Colonic mucosa (tissue), 4 donors: ENCODE measurements at regions not wholly inside any gene's neighbourhood (a gene's known extent, or its start where the extent isn't known, plus 50 kb on each side); places are given as distances from the start of the nearest gene placed in this dataset.

Experiments
- DNase-seq: peaks from one replicate; pipeline ENCODE4 v3.0.0-alpha.2; 2020
- H3K27ac ChIP-seq: fragments of 200-600 bp; one replicate; pipeline ENCODE4 v1.8.0; 2021
- H3K27me3 ChIP-seq: fragments of 200-600 bp; one replicate; pipeline ENCODE4 v1.8.0; 2021
- H3K36me3 ChIP-seq: fragments of 200-600 bp; one replicate; pipeline ENCODE4 v1.8.0; 2021
- H3K4me1 ChIP-seq: fragments of 200-600 bp; one replicate; pipeline ENCODE4 v1.8.0; 2021; ENCODE audit warnings: mild to moderate bottlenecking
- H3K4me3 ChIP-seq: fragments of 200-600 bp; one replicate; pipeline ENCODE4 v1.8.0; 2021
- H3K9ac ChIP-seq, 2 donors: one replicate each; pipeline ENCODE4 v1.7.0; 2013; ENCODE audit warnings: control low read depth in 2 of 2, low read depth in 2 of 2, low read length in 2 of 2
- H3K9me3 ChIP-seq: fragments of 200-600 bp; one replicate; pipeline ENCODE4 v1.8.0; 2021
- intact Hi-C: fragments of 100-400 bp; cut with DNase I; formaldehyde crosslinking; loops from one replicate; pipeline ENCODE4 v1.14.1; 2022
- TF ChIP-seq, protein P1 (sequence below): fragments of 200-600 bp; IDR thresholded peaks from one replicate; pipeline ENCODE4 v1.8.0; 2022; ENCODE audit warnings: antibody characterized with exemption, mild to moderate bottlenecking
- donor health status: healthy.
- donor health status: DM: no; HTN: no; CAD: no.
- donor health status: DM: no; HTN: no; CAD: no.

DNA sequence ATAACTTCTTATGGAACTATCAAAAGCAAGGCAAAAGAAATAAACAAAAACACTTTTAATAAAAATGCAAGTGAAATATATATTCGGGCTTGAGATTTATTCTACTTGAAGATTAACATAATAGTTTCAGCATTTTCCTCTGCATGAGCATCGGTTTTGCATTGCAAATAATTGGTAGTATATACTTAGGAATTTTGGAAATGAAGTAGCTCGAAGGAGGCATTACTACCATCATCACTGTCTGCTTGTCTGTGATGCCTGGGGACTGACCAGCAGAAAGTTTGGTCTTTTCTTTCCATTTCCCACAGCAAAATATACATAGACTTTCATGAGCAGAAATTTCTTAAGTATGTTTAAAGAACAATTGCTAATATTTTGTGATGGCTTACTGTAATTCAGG lies 570.7 kb downstream of the HTR1B start:
- intact Hi-C loops, result no loop called here
- DNase-seq, result no peak
- no peaks in the 10 kb centered on the region for H3K27me3 ChIP-seq
- no peaks in the 10 kb centered on the region for H3K9me3 ChIP-seq
- H3K9ac ChIP-seq, result no peak overlapping the region
- no peak overlapping the region for H3K27ac ChIP-seq
- H3K4me3 ChIP-seq, result no peak overlapping the region
- H3K4me1 ChIP-seq, result no peaks in the 10 kb centered on the region
- H3K36me3 ChIP-seq, result no peaks in the 10 kb centered on the region
- TF ChIP-seq, protein P1, sequence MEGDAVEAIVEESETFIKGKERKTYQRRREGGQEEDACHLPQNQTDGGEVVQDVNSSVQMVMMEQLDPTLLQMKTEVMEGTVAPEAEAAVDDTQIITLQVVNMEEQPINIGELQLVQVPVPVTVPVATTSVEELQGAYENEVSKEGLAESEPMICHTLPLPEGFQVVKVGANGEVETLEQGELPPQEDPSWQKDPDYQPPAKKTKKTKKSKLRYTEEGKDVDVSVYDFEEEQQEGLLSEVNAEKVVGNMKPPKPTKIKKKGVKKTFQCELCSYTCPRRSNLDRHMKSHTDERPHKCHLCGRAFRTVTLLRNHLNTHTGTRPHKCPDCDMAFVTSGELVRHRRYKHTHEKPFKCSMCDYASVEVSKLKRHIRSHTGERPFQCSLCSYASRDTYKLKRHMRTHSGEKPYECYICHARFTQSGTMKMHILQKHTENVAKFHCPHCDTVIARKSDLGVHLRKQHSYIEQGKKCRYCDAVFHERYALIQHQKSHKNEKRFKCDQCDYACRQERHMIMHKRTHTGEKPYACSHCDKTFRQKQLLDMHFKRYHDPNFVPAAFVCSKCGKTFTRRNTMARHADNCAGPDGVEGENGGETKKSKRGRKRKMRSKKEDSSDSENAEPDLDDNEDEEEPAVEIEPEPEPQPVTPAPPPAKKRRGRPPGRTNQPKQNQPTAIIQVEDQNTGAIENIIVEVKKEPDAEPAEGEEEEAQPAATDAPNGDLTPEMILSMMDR, result no peak

DNA sequence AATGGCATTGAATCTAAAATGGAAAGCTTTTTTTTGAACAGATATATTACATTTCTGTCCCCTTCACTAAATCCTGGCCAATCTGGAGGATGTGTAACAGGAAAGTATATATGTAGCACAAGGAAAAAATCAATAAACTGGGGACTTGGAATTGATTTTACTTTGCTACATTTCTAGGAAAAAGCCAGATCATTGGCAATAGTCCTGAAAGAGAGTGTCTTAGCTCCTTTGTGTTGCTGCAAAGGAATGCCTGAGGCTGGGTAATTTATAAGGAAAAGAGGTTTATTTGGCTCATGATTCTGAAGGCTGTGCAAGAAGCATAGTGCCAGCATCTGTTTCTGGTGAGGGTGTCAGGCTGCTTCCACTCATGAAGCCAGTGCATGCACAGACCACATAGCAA lies 574.9 kb downstream of the HTR1B start:
- no peak for DNase-seq
- TF ChIP-seq, protein P1, result no peak
- no peak overlapping the region for H3K27ac ChIP-seq
- intact Hi-C loops, result no loop called here
- H3K4me3 ChIP-seq, result no peak overlapping the region
- no peaks in the 10 kb centered on the region for H3K36me3 ChIP-seq
- H3K4me1 ChIP-seq, result no peaks in the 10 kb centered on the region
- no peaks in the 10 kb centered on the region for H3K27me3 ChIP-seq
- no peaks in the 10 kb centered on the region for H3K9me3 ChIP-seq
- no peak overlapping the region for H3K9ac ChIP-seq

DNA sequence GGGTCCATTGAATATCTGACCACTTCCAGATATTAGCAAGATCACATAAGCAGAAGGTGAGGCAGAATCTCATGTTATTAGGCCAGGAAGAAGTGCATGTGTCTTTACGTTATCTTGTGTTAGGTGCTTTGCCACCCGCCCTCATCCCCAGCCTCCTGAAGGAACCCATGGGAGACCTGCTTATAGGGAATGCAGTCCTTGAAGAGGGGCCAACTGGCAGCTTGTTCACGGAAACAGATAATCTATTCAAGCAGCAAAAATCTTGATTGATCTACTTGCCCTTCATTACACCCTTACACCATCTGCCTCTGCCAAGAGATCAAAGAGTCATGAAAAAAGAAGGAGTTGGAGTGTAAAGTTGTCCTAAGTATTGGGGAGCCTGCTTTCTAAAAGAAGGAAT lies 576.4 kb downstream of the HTR1B start:
- DNase-seq, result no peak
- Histone ChIP-seq H3K27me3 (no peaks in the 10 kb centered on the region), H3K9me3 (no peaks in the 10 kb centered on the region), H3K36me3 (no peaks in the 10 kb centered on the region), H3K27ac (no peak overlapping the region), H3K4me1 (no peaks in the 10 kb centered on the region), H3K4me3 (no peak overlapping the region), H3K9ac (no peak overlapping the region)
- TF ChIP-seq, protein P1, result no peak
- intact Hi-C loops, result no loop called here

DNA sequence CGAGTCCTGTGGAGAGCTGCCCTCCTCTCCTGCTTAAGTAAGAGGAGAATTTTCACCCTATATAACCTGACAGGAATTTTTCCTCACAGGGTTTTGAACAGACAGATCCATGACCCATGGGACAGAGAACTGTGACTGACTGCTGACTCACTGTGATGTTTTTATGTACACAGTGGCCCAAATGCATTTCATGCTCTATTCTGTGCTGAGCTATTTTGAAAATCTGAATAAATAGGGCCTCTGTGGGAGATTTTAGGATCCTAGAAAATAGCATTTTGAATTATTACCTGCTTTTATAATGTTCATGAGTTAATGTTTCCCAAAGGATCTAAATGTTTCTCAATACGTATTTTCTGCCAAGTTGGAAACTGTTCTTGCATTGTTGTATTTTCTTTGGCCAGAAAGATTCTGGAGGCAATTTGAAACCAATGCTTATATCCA lies 577.4 kb downstream of the HTR1B start:
- TF ChIP-seq, protein P1, result no peak
- no peak overlapping the region for H3K4me3 ChIP-seq
- H3K4me1 ChIP-seq, result no peaks in the 10 kb centered on the region
- H3K27me3 ChIP-seq, result no peaks in the 10 kb centered on the region
- no peak overlapping the region for H3K9ac ChIP-seq
- no peaks in the 10 kb centered on the region for H3K9me3 ChIP-seq
- H3K27ac ChIP-seq, result no peak overlapping the region
- intact Hi-C loops, result no loop called here
- no peak for DNase-seq
- H3K36me3 ChIP-seq, result no peaks in the 10 kb centered on the region

DNA sequence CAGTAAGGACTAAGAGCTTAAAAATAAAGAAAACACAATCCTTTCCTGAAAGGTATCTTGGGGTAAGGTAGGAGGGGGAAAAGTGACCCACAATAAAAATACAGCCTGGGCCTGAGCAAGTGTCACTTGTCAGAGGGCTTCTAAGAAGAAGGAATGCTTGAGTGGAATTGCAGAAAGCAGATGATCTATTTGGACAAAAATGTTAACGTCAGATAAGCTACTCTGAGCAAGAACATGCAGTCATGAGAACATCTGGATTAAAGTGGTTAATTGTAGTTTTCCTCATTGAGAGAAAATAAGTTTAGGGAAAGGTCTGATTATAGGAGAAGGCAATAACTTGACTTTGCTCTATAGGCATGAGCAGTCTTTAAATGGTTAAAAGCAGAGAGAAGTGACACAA lies 581.9 kb downstream of the HTR1B start:
- Histone ChIP-seq H3K9me3 (no peaks in the 10 kb centered on the region), H3K36me3 (no peaks in the 10 kb centered on the region), H3K9ac (no peak overlapping the region), H3K4me3 (no peak overlapping the region), H3K4me1 (no peaks in the 10 kb centered on the region), H3K27me3 (no peaks in the 10 kb centered on the region), H3K27ac (no peak overlapping the region)
- DNase-seq, result no peak
- intact Hi-C loops, result no loop called here
- TF ChIP-seq, protein P1, result no peak
